CD4-positive, alpha-beta T cell (primary cell): ENCODE measurements at regions not wholly inside any gene's neighbourhood (a gene's known extent, or its start where the extent isn't known, plus 50 kb on each side); places are given as distances from the start of the nearest gene placed in this dataset.
A peak's percentile ranks its signal among the peaks of the same experiment; 100 is the strongest.
"Not testable (repeated sequence)": the region's sequence is repeated elsewhere in the genome, so short reads cannot be mapped to it uniquely, and the experiment has no call there.

Experiments used
- ATAC-seq: fragments of 200-7000 bp; cut with Tn5 transposase; one replicate; pipeline ENCODE4 v1.10.0; 2022; ENCODE audit warnings: mild to moderate bottlenecking; ENCODE audit not compliant: poor library complexity
- CTCF ChIA-PET: fragments of 350-600 bp; sonication (Branson Sonifier 250); formaldehyde crosslinking; loops from one replicate; lab custom pipeline; 2021; ENCODE audit warnings: antibody characterized with exemption, inconsistent platforms; lab: Charles Lee
- POLR2A ChIA-PET: fragments of 350-600 bp; sonication (Branson Sonifier 250); formaldehyde crosslinking; loops from one replicate; lab custom pipeline; 2021; ENCODE audit warnings: antibody characterized with exemption, inconsistent platforms; lab: Charles Lee
- DNase-seq, 14 experiments: peaks; one replicate each; pipeline ENCODE4 v3.0.0-alpha.2; 2013 to 2020; ENCODE audit warnings: mixed read lengths in 2 of 14
- H3K27ac ChIP-seq, 2 donors: one replicate each; pipeline versions ENCODE4 v1.5.1 to v1.7.0; 2013; ENCODE audit warnings: low read length in 2 of 2, low read depth in 1 of 2, mild to moderate bottlenecking in 1 of 2
- H3K27me3 ChIP-seq, 2 experiments: 1 replicate in 1 of 2; 2 replicates in 1 of 2; pipeline versions ENCODE4 v1.6.1 to v1.7.0; 2013; ENCODE audit warnings: low read length in 2 of 2, control low read depth in 1 of 2, mild to moderate bottlenecking in 1 of 2, moderate library complexity in 1 of 2; ENCODE audit not compliant: insufficient read depth in 2 of 2, control insufficient read depth in 1 of 2
- H3K36me3 ChIP-seq: one replicate; pipeline ENCODE4 v1.6.1; 2013; ENCODE audit warnings: low read length, control low read depth; ENCODE audit not compliant: insufficient read depth
- H3K4me1 ChIP-seq: one replicate; pipeline ENCODE4 v1.6.1; 2013; ENCODE audit warnings: low read length, control low read depth; ENCODE audit not compliant: insufficient read depth
- H3K4me3 ChIP-seq: one replicate; pipeline ENCODE4 v1.5.1; 2013; ENCODE audit warnings: mild to moderate bottlenecking, low read length, moderate library complexity
- H3K9me3 ChIP-seq, 2 experiments: 1 replicate in 1 of 2; 2 replicates in 1 of 2; pipeline versions ENCODE4 v1.6.1 to v1.7.0; 2013; ENCODE audit warnings: low read length in 2 of 2, mild to moderate bottlenecking in 2 of 2, control low read depth in 1 of 2, moderate library complexity in 1 of 2; ENCODE audit not compliant: control insufficient read depth in 1 of 2, insufficient read depth in 1 of 2
- H3K27ac Mint-ChIP-seq: one replicate; pipeline ENCODE4 v1.8.0; 2020; ENCODE audit warnings: mixed read lengths
- H3K27me3 Mint-ChIP-seq: one replicate; pipeline ENCODE4 v1.8.0; 2021; ENCODE audit warnings: mixed read lengths
- H3K36me3 Mint-ChIP-seq: one replicate; pipeline ENCODE4 v1.8.0; 2021; ENCODE audit warnings: low read depth, mixed read lengths
- H3K4me1 Mint-ChIP-seq: one replicate; pipeline ENCODE4 v1.8.0; 2021; ENCODE audit warnings: low read depth, mixed read lengths
- H3K4me3 Mint-ChIP-seq: one replicate; pipeline ENCODE4 v1.8.0; 2020; ENCODE audit warnings: mild to moderate bottlenecking, mixed read lengths
- H3K9me3 Mint-ChIP-seq: one replicate; pipeline ENCODE4 v1.8.0; 2020; ENCODE audit warnings: mixed read lengths
- intact Hi-C, 2 experiments: fragments of 100-400 bp; cut with DNase I in 1 of 2; cut with micrococcal nuclease in 1 of 2; formaldehyde crosslinking; loops; one replicate each; pipeline versions ENCODE4 v1.15.1 to v1.9.0; 2023 to 2025; cut with DNase I, micrococcal nuclease

GRCh38 chr1:121081625-121082199, 102.4 kb downstream of the FAM72B start:
- H3K27ac ChIP-seq, H3K4me3 Mint-ChIP-seq, H3K9me3 ChIP-seq, H3K4me3 ChIP-seq, H3K4me1 Mint-ChIP-seq, ATAC-seq, H3K9me3 Mint-ChIP-seq, CTCF ChIA-PET, H3K27ac Mint-ChIP-seq, H3K36me3 ChIP-seq, POLR2A ChIA-PET, H3K4me1 ChIP-seq, H3K27me3 ChIP-seq, DNase-seq, H3K36me3 Mint-ChIP-seq, H3K27me3 Mint-ChIP-seq, intact Hi-C loops: not testable (repeated sequence)

- H3K9me3 ChIP-seq, H3K27me3 ChIP-seq, H3K4me3 Mint-ChIP-seq, H3K27ac ChIP-seq, intact Hi-C loops, DNase-seq, POLR2A ChIA-PET, CTCF ChIA-PET, H3K4me1 Mint-ChIP-seq, H3K4me3 ChIP-seq, H3K9me3 Mint-ChIP-seq, ATAC-seq, H3K36me3 Mint-ChIP-seq, H3K27me3 Mint-ChIP-seq, H3K36me3 ChIP-seq, H3K4me1 ChIP-seq, H3K27ac Mint-ChIP-seq: not testable (repeated sequence)
Measured at GRCh38 chr1:121082995-121083394, 101.1 kb downstream of the FAM72B start.

GRCh38 chr1:121086249-121086648, 97.9 kb downstream of the FAM72B start:
- H3K4me1 Mint-ChIP-seq, H3K27me3 ChIP-seq, H3K27ac Mint-ChIP-seq, DNase-seq, H3K9me3 Mint-ChIP-seq, ATAC-seq, H3K27ac ChIP-seq, intact Hi-C loops, POLR2A ChIA-PET, H3K4me3 Mint-ChIP-seq, H3K9me3 ChIP-seq, H3K36me3 ChIP-seq, CTCF ChIA-PET, H3K27me3 Mint-ChIP-seq, H3K36me3 Mint-ChIP-seq, H3K4me1 ChIP-seq, H3K4me3 ChIP-seq: not testable (repeated sequence)

GRCh38 chr1:121087221-121087620, 96.9 kb downstream of the FAM72B start:
- H3K9me3 Mint-ChIP-seq, H3K27ac Mint-ChIP-seq, H3K4me3 ChIP-seq, H3K27ac ChIP-seq, H3K4me3 Mint-ChIP-seq, DNase-seq, ATAC-seq, H3K36me3 ChIP-seq, H3K27me3 ChIP-seq, POLR2A ChIA-PET, CTCF ChIA-PET, H3K36me3 Mint-ChIP-seq, H3K4me1 ChIP-seq, intact Hi-C loops, H3K4me1 Mint-ChIP-seq, H3K27me3 Mint-ChIP-seq, H3K9me3 ChIP-seq: not testable (repeated sequence)

GRCh38 chr1:121088568-121088967, 95.6 kb downstream of the FAM72B start:
- DNase-seq, H3K9me3 Mint-ChIP-seq, H3K27ac Mint-ChIP-seq, H3K4me3 ChIP-seq, H3K4me3 Mint-ChIP-seq, CTCF ChIA-PET, H3K36me3 ChIP-seq, H3K27me3 ChIP-seq, H3K27ac ChIP-seq, H3K4me1 Mint-ChIP-seq, intact Hi-C loops, POLR2A ChIA-PET, H3K4me1 ChIP-seq, H3K27me3 Mint-ChIP-seq, H3K9me3 ChIP-seq, ATAC-seq, H3K36me3 Mint-ChIP-seq: not testable (repeated sequence)

- H3K27me3 ChIP-seq, H3K4me3 Mint-ChIP-seq, POLR2A ChIA-PET, ATAC-seq, H3K4me1 Mint-ChIP-seq, H3K36me3 Mint-ChIP-seq, H3K27ac Mint-ChIP-seq, H3K4me3 ChIP-seq, H3K27ac ChIP-seq, CTCF ChIA-PET, H3K4me1 ChIP-seq, H3K27me3 Mint-ChIP-seq, H3K36me3 ChIP-seq, H3K9me3 ChIP-seq, H3K9me3 Mint-ChIP-seq, intact Hi-C loops: not testable (repeated sequence)
- peak in 3 of 14 experiments; percentile 9 to 17 (median 12) for DNase-seq
Measured at GRCh38 chr1:121092329-121092968, 91.7 kb downstream of the FAM72B start.

- not testable (repeated sequence) for H3K4me1 Mint-ChIP-seq
Measured at GRCh38 chr1:121095014-121095413, 89.1 kb downstream of the FAM72B start.

More at GRCh38 chr1:121095014-121095413, 89.1 kb downstream of the FAM72B start:
- H3K4me1 ChIP-seq, H3K4me3 Mint-ChIP-seq, H3K36me3 ChIP-seq, H3K27me3 ChIP-seq, POLR2A ChIA-PET, ATAC-seq, H3K4me3 ChIP-seq, intact Hi-C loops, H3K9me3 ChIP-seq, CTCF ChIA-PET, H3K27ac ChIP-seq, H3K27ac Mint-ChIP-seq, DNase-seq, H3K9me3 Mint-ChIP-seq, H3K36me3 Mint-ChIP-seq, H3K27me3 Mint-ChIP-seq: not testable (repeated sequence)
